ENCODE measurements at regions not wholly inside any gene's neighbourhood (a gene's known extent, or its start where the extent isn't known, plus 50 kb on each side); places are given as distances from the start of the nearest gene placed in this dataset.

- peaks cover 0 to 15% (median 4%) of the 10 kb centered on the region in 7 donors for H3K27me3 ChIP-seq
- WGBS, 2 donors = 83 to 88% methylated on average over 7 of the region's 7 CpGs
These were observed 398.3 kb upstream of the PPP2R3A start for GRCh38 chr3:135567223-135567622.

GRCh38 chr3:135576751-135577150 lies 388.8 kb upstream of the PPP2R3A start:
- intact Hi-C loops (cut with DNase I) = no loop called here
- 77 to 78% methylated on average over 7 of the region's 7 CpGs for WGBS, 2 donors
- Histone ChIP-seq H3K27me3 (peaks cover 0 to 4% (median 0%) of the 10 kb centered on the region in 7 donors), H3K4me1 (no peaks in the 10 kb centered on the region), H3K36me3 (no peaks in the 10 kb centered on the region), H3K27ac (no peak overlapping the region), H3K9me3 (peaks cover 0 to 10% (median 0%) of the 10 kb centered on the region in 11 donors), H3K4me3 (no peak overlapping the region)
- TF ChIP-seq CTCF (IDR thresholded peaks at IDR 0.05) = no peak
- no peak for DNase-seq
- no peak for ATAC-seq

More at GRCh38 chr3:135567223-135567622, 398.3 kb upstream of the PPP2R3A start:
- no peak for ATAC-seq
- TF ChIP-seq CTCF (IDR thresholded peaks at IDR 0.05) = no peak
- DNase-seq = no peak
- Histone ChIP-seq H3K9me3 (no peaks in the 10 kb centered on the region), H3K36me3 (no peaks in the 10 kb centered on the region), H3K4me1 (no peaks in the 10 kb centered on the region), H3K27ac (no peak overlapping the region), H3K4me3 (no peak overlapping the region)
- intact Hi-C loops (cut with DNase I) = no loop called here

- peaks cover 0 to 13% (median 0%) of the 10 kb centered on the region in 11 donors for H3K9me3 ChIP-seq
- no peak for TF ChIP-seq CTCF (IDR thresholded peaks at IDR 0.05)
- H3K27me3 ChIP-seq = peaks cover 0 to 7% (median 0%) of the 10 kb centered on the region in 7 donors
- no peaks in the 10 kb centered on the region for H3K36me3 ChIP-seq
- ATAC-seq (no peak), DNase-seq (no peak)
- intact Hi-C loops (cut with DNase I) = no loop called here
- H3K4me1 ChIP-seq = no peaks in the 10 kb centered on the region
- H3K4me3 ChIP-seq = no peak overlapping the region
- no peak overlapping the region for H3K27ac ChIP-seq
These were observed 383.7 kb upstream of the PPP2R3A start for GRCh38 chr3:135581806-135582205.

- WGBS, 2 donors = 35 to 46% methylated on average over 3 of the region's 3 CpGs
These were observed 382.7 kb upstream of the PPP2R3A start for GRCh38 chr3:135582800-135583199.

More at GRCh38 chr3:135582800-135583199, 382.7 kb upstream of the PPP2R3A start:
- intact Hi-C loops (cut with DNase I) = no loop called here
- peaks cover 0 to 4% (median 0%) of the 10 kb centered on the region in 7 donors for H3K27me3 ChIP-seq
- H3K4me3 ChIP-seq = no peak overlapping the region
- no peak overlapping the region for H3K27ac ChIP-seq
- H3K36me3 ChIP-seq = no peaks in the 10 kb centered on the region
- no peak for ATAC-seq
- no peaks in the 10 kb centered on the region for H3K4me1 ChIP-seq
- H3K9me3 ChIP-seq = peaks cover 0 to 13% (median 0%) of the 10 kb centered on the region in 11 donors
- DNase-seq = no peak
- no peak for TF ChIP-seq CTCF (IDR thresholded peaks at IDR 0.05)
